Astrocyte of the cerebellum (primary cell): ENCODE measurements at regions not wholly inside any gene's neighbourhood (a gene's known extent, or its start where the extent isn't known, plus 50 kb on each side); places are given as distances from the start of the nearest gene placed in this dataset.

Experiments
- DNase-seq: peaks from one replicate; pipeline ENCODE4 v3.0.0-alpha.2; 2011; ENCODE audit warnings: low read depth
- H3K4me3 ChIP-seq: 2 replicates; pipeline ENCODE4 v1.5.1; 2011; ENCODE audit warnings: mild to moderate bottlenecking, low read depth, low read length, moderate library complexity
- CTCF ChIP-seq: IDR thresholded peaks from 2 replicates; pipeline ENCODE4 v1.5.1; 2012; ENCODE audit warnings: low read length, low read depth, moderate library complexity, mild to moderate bottlenecking; ENCODE audit errors: missing control alignments
- in situ Hi-C: cut with HindIII; loops from 2 replicates; pipeline ENCODE4 v1.10.0; 2017; ENCODE audit warnings: low sequenced_read_pairs

GRCh38 chr13:83333614-83334388 lies 548.5 kb downstream of the SLITRK1 start:
- no peak for TF ChIP-seq CTCF
- DNase-seq: peak; percentile 13
- no peak overlapping the region for H3K4me3 ChIP-seq
- in situ Hi-C loops: no loop called here

GRCh38 chr13:83332751-83333150 lies 549.5 kb downstream of the SLITRK1 start:
- DNase-seq: no peak
- H3K4me3 ChIP-seq: no peak overlapping the region
- TF ChIP-seq CTCF: no peak
- in situ Hi-C loops: no loop called here

GRCh38 chr13:83327091-83327490 lies 555.2 kb downstream of the SLITRK1 start:
- DNase-seq: peak; percentile 8
- no peak overlapping the region for H3K4me3 ChIP-seq
- no peak for TF ChIP-seq CTCF
- in situ Hi-C loops: no loop called here

- peak; percentile 59 for DNase-seq
- TF ChIP-seq CTCF: no peak
- in situ Hi-C loops: no loop called here
- H3K4me3 ChIP-seq: no peak overlapping the region
Measured at GRCh38 chr13:83325125-83325853, 557.0 kb downstream of the SLITRK1 start.

GRCh38 chr13:83311886-83312577 lies 570.2 kb downstream of the SLITRK1 start:
- in situ Hi-C loops: no loop called here
- peak; percentile 8 for DNase-seq
- H3K4me3 ChIP-seq: no peak overlapping the region
- no peak for TF ChIP-seq CTCF

GRCh38 chr13:83298617-83299016 lies 583.7 kb downstream of the SLITRK1 start:
- DNase-seq: no peak
- no peak for TF ChIP-seq CTCF

More at GRCh38 chr13:83298617-83299016, 583.7 kb downstream of the SLITRK1 start:
- in situ Hi-C loops: no loop called here
- H3K4me3 ChIP-seq: no peak overlapping the region
